22Rv1 (cell line): ENCODE measurements at regions not wholly inside any gene's neighbourhood (a gene's known extent, or its start where the extent isn't known, plus 50 kb on each side); places are given as distances from the start of the nearest gene placed in this dataset.

Experiments
- H3K27ac ChIP-seq: fragments of 450-650 bp; 2 replicates; pipeline ENCODE4 v1.5.1; 2017
- ZFX ChIP-seq: fragments of 450-650 bp; IDR thresholded peaks from 2 replicates; pipeline ENCODE4 v1.6.1; 2017; ENCODE audit warnings: antibody characterized with exemption, borderline replicate concordance
- TF ChIP-seq, protein P1 (sequence below): fragments of 450-650 bp; IDR thresholded peaks from 2 replicates; pipeline ENCODE4 v1.5.1; 2017; ENCODE audit warnings: mild to moderate bottlenecking

DNA sequence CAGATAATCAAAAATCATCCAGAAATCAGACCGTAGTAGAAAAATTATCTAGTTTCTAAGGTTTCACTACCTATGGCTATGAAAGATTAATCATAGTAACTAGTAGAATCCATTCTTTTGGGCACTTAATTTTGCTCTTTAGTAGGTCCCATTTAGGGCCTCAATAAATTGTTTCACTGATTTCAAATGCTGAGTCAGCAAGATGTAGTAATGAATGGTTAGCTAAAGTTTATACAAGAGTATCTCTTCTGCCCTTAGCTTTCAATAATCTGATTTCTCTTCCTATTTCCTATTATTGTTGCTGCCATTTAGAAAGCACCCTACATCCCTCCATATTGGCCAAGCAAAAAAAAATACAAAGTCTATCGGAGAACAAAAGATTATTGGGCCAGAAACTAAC is 283.2 kb upstream of the PCDH10 start:
- H3K27ac ChIP-seq, result no peak overlapping the region
- TF ChIP-seq ZFX, result no peak
- TF ChIP-seq, protein P1, sequence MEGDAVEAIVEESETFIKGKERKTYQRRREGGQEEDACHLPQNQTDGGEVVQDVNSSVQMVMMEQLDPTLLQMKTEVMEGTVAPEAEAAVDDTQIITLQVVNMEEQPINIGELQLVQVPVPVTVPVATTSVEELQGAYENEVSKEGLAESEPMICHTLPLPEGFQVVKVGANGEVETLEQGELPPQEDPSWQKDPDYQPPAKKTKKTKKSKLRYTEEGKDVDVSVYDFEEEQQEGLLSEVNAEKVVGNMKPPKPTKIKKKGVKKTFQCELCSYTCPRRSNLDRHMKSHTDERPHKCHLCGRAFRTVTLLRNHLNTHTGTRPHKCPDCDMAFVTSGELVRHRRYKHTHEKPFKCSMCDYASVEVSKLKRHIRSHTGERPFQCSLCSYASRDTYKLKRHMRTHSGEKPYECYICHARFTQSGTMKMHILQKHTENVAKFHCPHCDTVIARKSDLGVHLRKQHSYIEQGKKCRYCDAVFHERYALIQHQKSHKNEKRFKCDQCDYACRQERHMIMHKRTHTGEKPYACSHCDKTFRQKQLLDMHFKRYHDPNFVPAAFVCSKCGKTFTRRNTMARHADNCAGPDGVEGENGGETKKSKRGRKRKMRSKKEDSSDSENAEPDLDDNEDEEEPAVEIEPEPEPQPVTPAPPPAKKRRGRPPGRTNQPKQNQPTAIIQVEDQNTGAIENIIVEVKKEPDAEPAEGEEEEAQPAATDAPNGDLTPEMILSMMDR, result no peak

DNA sequence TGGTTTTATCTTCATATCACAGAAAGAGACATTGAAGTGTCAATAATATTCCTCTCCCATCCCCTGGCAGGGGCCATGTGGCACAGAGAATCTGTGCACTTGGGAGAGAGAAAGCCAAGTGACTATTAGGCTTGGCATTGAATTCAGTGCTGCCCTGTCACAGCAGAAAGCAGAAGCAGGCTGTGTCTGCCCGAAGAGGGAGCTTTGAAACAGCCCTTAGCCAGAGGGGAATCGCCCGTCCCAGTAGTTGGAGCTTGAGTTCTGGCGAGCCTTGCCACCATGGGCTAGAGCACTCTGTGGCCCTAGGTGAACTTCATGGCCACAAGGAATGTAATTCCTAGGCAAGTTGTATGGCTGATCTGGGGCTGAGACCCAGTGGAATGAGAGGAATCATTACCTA is 282.5 kb upstream of the PCDH10 start:
- TF ChIP-seq, protein P1, result no peak
- no peak for TF ChIP-seq ZFX
- H3K27ac ChIP-seq, result no peak overlapping the region

DNA sequence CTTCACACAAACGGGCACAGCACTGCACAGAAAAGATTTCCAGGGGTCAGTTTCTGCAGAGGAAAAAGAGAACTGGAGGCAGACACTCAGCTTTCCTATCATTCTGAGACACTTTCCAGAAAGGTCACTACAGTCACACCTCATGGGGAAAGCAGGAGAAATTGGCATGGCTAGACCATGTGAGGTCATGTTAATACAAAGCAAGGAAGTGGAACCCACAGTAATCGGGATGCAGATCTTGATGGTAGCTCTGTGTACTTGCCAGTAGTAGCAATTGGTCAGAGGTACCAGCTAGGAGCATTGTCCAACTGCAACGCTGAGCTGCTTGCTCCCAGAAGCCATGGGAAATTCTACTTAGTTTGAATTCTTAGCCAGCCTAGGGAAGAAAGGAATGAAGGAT is 255.3 kb upstream of the PCDH10 start:
- no peak overlapping the region for H3K27ac ChIP-seq
- TF ChIP-seq, protein P1, result no peak
- TF ChIP-seq ZFX, result no peak

DNA sequence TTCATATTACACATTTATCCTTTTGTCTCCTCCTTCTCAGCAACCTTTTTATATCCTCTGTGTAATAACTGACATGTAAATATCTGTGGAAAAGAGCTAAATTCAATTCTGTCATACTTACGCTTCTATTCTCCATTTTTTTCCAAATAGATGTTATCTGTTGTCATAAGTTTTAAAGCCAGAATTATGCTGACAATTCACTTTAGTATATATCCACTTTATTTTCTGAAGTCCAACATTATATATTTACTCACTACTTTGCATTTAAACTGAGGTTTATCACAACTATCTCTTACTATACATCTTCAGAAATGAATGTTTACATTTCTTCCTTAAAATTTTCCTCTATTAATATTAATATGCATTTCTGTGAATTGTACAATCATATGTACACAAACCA is 247.9 kb upstream of the PCDH10 start:
- TF ChIP-seq ZFX, result no peak
- TF ChIP-seq, protein P1, result no peak
- no peak overlapping the region for H3K27ac ChIP-seq

DNA sequence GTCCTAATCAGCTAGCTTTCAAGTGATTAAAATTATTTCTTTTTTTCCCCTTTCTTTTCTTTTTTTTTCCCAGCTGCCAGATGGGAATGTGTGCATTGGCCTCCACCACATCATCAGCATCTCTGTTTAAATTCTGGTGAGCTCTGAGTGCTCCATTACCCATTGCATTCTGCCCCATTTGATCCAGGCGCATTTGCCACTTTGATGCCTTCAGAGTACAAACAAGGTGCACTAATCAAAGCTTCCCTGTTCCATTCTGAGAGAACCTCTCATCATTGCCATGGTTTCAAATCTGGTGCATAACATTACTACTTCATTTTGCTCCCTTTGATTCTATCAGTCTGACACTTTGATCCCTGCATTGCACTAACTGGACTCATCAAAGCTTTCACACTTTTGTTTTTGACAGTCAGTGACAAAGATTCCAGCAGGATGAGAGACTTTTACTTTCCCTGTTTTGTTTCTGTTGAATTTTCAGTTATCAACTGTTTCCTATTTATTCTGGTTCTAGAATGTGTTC is 238.8 kb upstream of the PCDH10 start:
- no peak overlapping the region for H3K27ac ChIP-seq
- TF ChIP-seq ZFX, result no peak
- TF ChIP-seq, protein P1, result no peak

DNA sequence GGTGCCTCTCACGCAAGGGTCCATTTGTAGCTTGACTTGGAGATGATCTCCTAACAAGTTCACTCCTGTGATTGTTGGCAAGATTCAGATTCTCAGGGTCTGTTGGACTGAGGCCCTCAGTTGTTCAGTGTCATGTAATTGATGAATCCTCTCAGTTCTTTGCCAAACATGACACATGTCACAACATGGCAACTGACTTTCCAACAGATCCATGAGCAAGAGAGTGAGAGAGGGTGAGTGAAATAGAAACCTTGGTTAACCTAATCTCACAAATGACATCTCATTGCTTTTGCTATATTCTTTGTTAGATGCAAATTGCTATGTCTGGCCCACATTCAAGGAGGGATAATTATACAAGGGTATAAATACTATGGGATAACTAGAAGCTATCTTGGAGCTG is 231.0 kb upstream of the PCDH10 start:
- TF ChIP-seq, protein P1, result no peak
- no peak for TF ChIP-seq ZFX
- no peak overlapping the region for H3K27ac ChIP-seq

DNA sequence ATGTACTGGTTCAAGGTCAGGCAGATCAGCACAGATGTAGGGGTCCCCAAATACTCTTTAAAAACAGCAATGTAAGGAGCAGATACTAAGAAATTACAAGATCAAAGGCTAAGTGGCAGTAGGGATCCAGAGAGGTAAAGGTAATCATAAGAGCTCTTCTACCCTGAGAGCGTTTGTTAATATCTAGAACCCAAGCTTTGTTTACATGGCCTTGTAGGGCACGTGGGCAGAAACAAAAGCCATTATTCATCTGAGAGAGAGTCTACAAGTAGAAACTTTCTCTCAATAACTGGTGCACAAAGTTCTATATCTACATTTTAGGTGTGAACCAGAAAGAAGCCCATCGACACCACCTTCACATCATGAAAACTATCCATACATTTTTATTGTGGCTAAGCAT is 225.6 kb upstream of the PCDH10 start:
- TF ChIP-seq ZFX, result no peak
- TF ChIP-seq, protein P1, result no peak
- H3K27ac ChIP-seq, result no peak overlapping the region
